ENCODE measurements at regions not wholly inside any gene's neighbourhood (a gene's known extent, or its start where the extent isn't known, plus 50 kb on each side); places are given as distances from the start of the nearest gene placed in this dataset.

- no peak for TF ChIP-seq SUZ12 (IDR thresholded peaks at IDR 0.05)
- no peak for TF ChIP-seq ARNT (IDR thresholded peaks at IDR 0.05)
- TF ChIP-seq SP1 (IDR thresholded peaks at IDR 0.05), result no peak
- TF ChIP-seq ELF4 (IDR thresholded peaks at IDR 0.05), result no peak
- no peak for TF ChIP-seq FOXM1 (IDR thresholded peaks at IDR 0.05; ENCODE audit: borderline replicate concordance)
- no peak for TF ChIP-seq NFRKB (IDR thresholded peaks at IDR 0.05)
- no peak for TF ChIP-seq BHLHE40 (IDR thresholded peaks at IDR 0.05; ENCODE audit: borderline replicate concordance)
- no peak for TF ChIP-seq TARDBP (IDR thresholded peaks at IDR 0.05)
- TF ChIP-seq FOXA1 (IDR thresholded peaks at IDR 0.05), result no peak
These were observed 120.1 kb upstream of the CAMK1G start for GRCh38 chr1:209463441-209463840.
